Calu3 (cell line): ENCODE measurements at regions not wholly inside any gene's neighbourhood (a gene's known extent, or its start where the extent isn't known, plus 50 kb on each side); places are given as distances from the start of the nearest gene placed in this dataset.

ENCODE experiments used
- BruUV-seq: library from RNA; stranded (reverse); fragments of 400-500 nt; replicated peaks from 2 replicates; lab custom pipeline; 2021; lab: Mats Ljungman, UMichigan
- CTCF ChIA-PET: fragments of 300-600 bp; sonication (Branson Sonifier 250); formaldehyde crosslinking; loops from one replicate; lab custom pipeline; 2022; ENCODE audit warnings: antibody characterized with exemption; lab: Charles Lee
- DNase-seq: peaks from one replicate; pipeline ENCODE4 v3.0.0; 2022
- H3K27ac Mint-ChIP-seq: one replicate; pipeline ENCODE4 v1.8.0; 2022; ENCODE audit warnings: mixed read lengths; ENCODE audit not compliant: unreplicated experiment
- H3K27me3 Mint-ChIP-seq: one replicate; pipeline ENCODE4 v1.8.0; 2022; ENCODE audit warnings: mixed read lengths; ENCODE audit not compliant: unreplicated experiment
- H3K36me3 Mint-ChIP-seq: one replicate; pipeline ENCODE4 v1.8.0; 2022; ENCODE audit warnings: mild to moderate bottlenecking, moderate library complexity, mixed read lengths; ENCODE audit not compliant: insufficient read depth, unreplicated experiment
- H3K4me1 Mint-ChIP-seq: one replicate; pipeline ENCODE4 v1.8.0; 2022; ENCODE audit warnings: mild to moderate bottlenecking, low read depth, mixed read lengths; ENCODE audit not compliant: unreplicated experiment
- H3K4me3 Mint-ChIP-seq: one replicate; pipeline ENCODE4 v1.8.0; 2022; ENCODE audit warnings: mild to moderate bottlenecking, low read depth, moderate library complexity, mixed read lengths; ENCODE audit not compliant: unreplicated experiment
- H3K9me3 Mint-ChIP-seq: one replicate; pipeline ENCODE4 v1.8.0; 2022; ENCODE audit warnings: low read depth, mixed read lengths; ENCODE audit not compliant: unreplicated experiment
- CTCF ChIP-seq: fragments of 200-600 bp; IDR thresholded peaks from one replicate; pipeline ENCODE4 v1.8.0; 2022; ENCODE audit warnings: antibody characterized with exemption; ENCODE audit not compliant: unreplicated experiment
- intact Hi-C: fragments of 100-400 bp; cut with micrococcal nuclease; formaldehyde crosslinking; loops from one replicate; pipeline ENCODE4 v1.10.0; 2022; ENCODE audit not compliant: unreplicated experiment

- no peaks in the 10 kb centered on the region for H3K4me1 Mint-ChIP-seq
- H3K27me3 Mint-ChIP-seq: peaks cover 11% of the 10 kb centered on the region
- CTCF ChIA-PET: interaction anchor here (0.6 kb wide), 1 partner anchor 245 kb away, joined by 3 read pairs; no protein-coding TSS in a partner anchor
- intact Hi-C loops: no loop called here
- no peaks in the 10 kb centered on the region for H3K9me3 Mint-ChIP-seq
- no TSS peak for BruUV-seq
- no peaks in the 10 kb centered on the region for H3K36me3 Mint-ChIP-seq
- TF ChIP-seq CTCF: no peak
- no peak overlapping the region for H3K4me3 Mint-ChIP-seq
- no peak overlapping the region for H3K27ac Mint-ChIP-seq
- no peak for DNase-seq
Measured at GRCh38 chr16:79801646-79802045, 201.1 kb upstream of the MAF start.

GRCh38 chr16:79800016-79800608 lies 199.6 kb upstream of the MAF start:
- Mint-ChIP-seq H3K36me3 (no peaks in the 10 kb centered on the region), H3K9me3 (no peaks in the 10 kb centered on the region), H3K27me3 (no peaks in the 10 kb centered on the region), H3K4me3 (no peak overlapping the region), H3K27ac (no peak overlapping the region), H3K4me1 (no peaks in the 10 kb centered on the region)
- CTCF ChIA-PET: no interaction called here
- intact Hi-C loops: no loop called here
- TF ChIP-seq CTCF: no peak
- no peak for DNase-seq
- no TSS peak for BruUV-seq

GRCh38 chr16:79798416-79799053 lies 198.0 kb upstream of the MAF start:
- Mint-ChIP-seq H3K27ac (no peak overlapping the region), H3K36me3 (no peaks in the 10 kb centered on the region), H3K4me3 (no peak overlapping the region), H3K9me3 (no peaks in the 10 kb centered on the region), H3K4me1 (no peaks in the 10 kb centered on the region), H3K27me3 (no peaks in the 10 kb centered on the region)
- BruUV-seq: no TSS peak
- DNase-seq: no peak
- CTCF ChIA-PET: no interaction called here
- TF ChIP-seq CTCF: no peak
- intact Hi-C loops: no loop called here

GRCh38 chr16:79797486-79797885 lies 196.9 kb upstream of the MAF start:
- no peak for TF ChIP-seq CTCF
- DNase-seq: no peak
- Mint-ChIP-seq H3K27me3 (no peaks in the 10 kb centered on the region), H3K4me3 (no peak overlapping the region), H3K4me1 (no peaks in the 10 kb centered on the region), H3K36me3 (no peaks in the 10 kb centered on the region), H3K9me3 (no peaks in the 10 kb centered on the region), H3K27ac (no peak overlapping the region)
- CTCF ChIA-PET: no interaction called here
- intact Hi-C loops: no loop called here
- BruUV-seq: no TSS peak
